ENCODE measurements at regions not wholly inside any gene's neighbourhood (a gene's known extent, or its start where the extent isn't known, plus 50 kb on each side); places are given as distances from the start of the nearest gene placed in this dataset.

DNA sequence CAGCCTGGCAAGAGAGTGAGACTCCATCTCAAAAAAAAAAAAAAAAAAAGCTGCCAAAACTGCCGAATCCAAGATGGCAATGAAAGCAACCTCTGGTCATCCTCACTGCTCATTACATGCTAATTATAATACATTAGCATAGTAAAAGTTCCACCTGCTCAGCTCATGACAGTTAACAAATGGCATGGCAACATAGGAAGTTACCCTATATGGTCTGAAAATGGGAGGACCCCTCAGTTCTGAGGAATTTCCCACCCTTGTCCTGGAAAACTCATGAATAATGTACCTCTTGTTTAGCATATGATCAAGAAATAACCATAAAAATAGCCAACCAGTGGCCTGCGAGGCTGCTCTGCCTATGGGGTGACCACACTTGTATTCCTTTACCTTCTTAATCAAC is 93.1 kb upstream of the PGBD5 start:
- Histone ChIP-seq H3K4me2 (ENCODE audit: low read length) (no peak overlapping the region), H3K4me1 (ENCODE audit: low read length) (peaks cover 17% of the 10 kb centered on the region), H3K4me3 (ENCODE audit: low read length) (no peak overlapping the region), H3K36me3 (replicated peaks; ENCODE audit: low read depth, low read length) (no peaks in the 10 kb centered on the region), H3K9me3 (ENCODE audit: insufficient read depth, low read length) (no peaks in the 10 kb centered on the region), H4K20me1 (ENCODE audit: insufficient read depth, low read length) (no peaks in the 10 kb centered on the region), H3K79me2 (ENCODE audit: low read length) (no peaks in the 10 kb centered on the region), H2AFZ (ENCODE audit: low read depth, low read length) (no peak overlapping the region), H3K27ac (ENCODE audit: low read length) (no peak overlapping the region), H3K27me3 (ENCODE audit: low read depth, low read length) (peaks cover 6% of the 10 kb centered on the region; the same call in 1 of the 2 replicates), H3K9ac (ENCODE audit: low read length) (no peak overlapping the region)
- no peak for TF ChIP-seq EZH2phosphoT487 (IDR thresholded peaks at IDR 0.05; ENCODE audit: low read depth)
- TF ChIP-seq, protein P1, sequence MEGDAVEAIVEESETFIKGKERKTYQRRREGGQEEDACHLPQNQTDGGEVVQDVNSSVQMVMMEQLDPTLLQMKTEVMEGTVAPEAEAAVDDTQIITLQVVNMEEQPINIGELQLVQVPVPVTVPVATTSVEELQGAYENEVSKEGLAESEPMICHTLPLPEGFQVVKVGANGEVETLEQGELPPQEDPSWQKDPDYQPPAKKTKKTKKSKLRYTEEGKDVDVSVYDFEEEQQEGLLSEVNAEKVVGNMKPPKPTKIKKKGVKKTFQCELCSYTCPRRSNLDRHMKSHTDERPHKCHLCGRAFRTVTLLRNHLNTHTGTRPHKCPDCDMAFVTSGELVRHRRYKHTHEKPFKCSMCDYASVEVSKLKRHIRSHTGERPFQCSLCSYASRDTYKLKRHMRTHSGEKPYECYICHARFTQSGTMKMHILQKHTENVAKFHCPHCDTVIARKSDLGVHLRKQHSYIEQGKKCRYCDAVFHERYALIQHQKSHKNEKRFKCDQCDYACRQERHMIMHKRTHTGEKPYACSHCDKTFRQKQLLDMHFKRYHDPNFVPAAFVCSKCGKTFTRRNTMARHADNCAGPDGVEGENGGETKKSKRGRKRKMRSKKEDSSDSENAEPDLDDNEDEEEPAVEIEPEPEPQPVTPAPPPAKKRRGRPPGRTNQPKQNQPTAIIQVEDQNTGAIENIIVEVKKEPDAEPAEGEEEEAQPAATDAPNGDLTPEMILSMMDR (IDR thresholded peaks at IDR 0.05; ENCODE audit: low read depth, low read length) = no peak

DNA sequence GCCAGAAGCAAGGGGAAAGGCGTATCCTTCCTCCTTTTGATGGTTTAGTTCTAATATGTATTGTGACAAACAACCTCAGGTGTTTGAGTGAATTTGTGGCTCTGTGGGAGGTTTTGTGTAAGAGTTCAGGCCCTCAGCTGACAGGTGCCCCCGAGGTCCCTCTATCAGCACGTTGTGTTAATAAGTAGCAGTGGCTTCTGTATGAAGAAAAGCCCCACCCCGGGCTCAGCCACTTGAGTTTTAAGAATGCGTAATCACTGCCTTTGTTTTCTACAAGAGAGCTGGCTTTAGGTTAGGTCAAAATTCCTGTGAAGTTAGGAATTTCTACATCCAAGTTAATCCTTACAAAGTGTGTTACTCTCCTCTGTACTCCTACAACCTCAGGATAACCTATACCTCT is 92.4 kb upstream of the PGBD5 start:
- H4K20me1 ChIP-seq (ENCODE audit: insufficient read depth, low read length) = no peaks in the 10 kb centered on the region
- H3K27ac ChIP-seq (ENCODE audit: low read length) = no peak overlapping the region
- no peak for TF ChIP-seq EZH2phosphoT487 (IDR thresholded peaks at IDR 0.05; ENCODE audit: low read depth)
- TF ChIP-seq, protein P1 (IDR thresholded peaks at IDR 0.05; ENCODE audit: low read depth, low read length) = no peak
- H2AFZ ChIP-seq (ENCODE audit: low read depth, low read length) = no peak overlapping the region
- no peaks in the 10 kb centered on the region for H3K9me3 ChIP-seq (ENCODE audit: insufficient read depth, low read length)
- peaks cover 6% of the 10 kb centered on the region; the same call in 1 of the 2 replicates for H3K27me3 ChIP-seq (ENCODE audit: low read depth, low read length)
- no peaks in the 10 kb centered on the region for H3K79me2 ChIP-seq (ENCODE audit: low read length)
- H3K36me3 ChIP-seq (replicated peaks; ENCODE audit: low read depth, low read length) = no peaks in the 10 kb centered on the region
- H3K4me3 ChIP-seq (ENCODE audit: low read length) = no peak overlapping the region
- H3K4me2 ChIP-seq (ENCODE audit: low read length) = no peak overlapping the region
- H3K4me1 ChIP-seq (ENCODE audit: low read length) = peaks cover 21% of the 10 kb centered on the region
- no peak overlapping the region for H3K9ac ChIP-seq (ENCODE audit: low read length)

DNA sequence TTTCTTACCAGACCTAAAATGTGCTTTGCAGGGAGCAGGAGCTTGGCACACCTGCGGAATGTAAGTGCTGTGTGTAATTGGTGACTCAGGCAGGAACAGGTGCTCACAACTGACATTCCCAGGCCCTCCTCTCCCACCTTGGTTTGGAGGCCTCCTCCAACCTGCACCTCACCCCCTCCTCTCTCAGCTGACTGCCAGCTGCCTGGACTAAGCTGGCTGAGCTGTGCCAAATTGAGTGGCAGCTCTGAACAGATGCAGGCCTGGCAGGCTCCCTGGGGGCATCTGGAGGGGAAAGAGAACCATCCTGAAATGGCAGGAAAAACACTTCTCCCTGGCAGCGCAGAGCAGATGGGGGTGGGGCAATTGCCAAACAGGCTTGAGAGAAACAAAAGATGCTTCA is 91.7 kb upstream of the PGBD5 start:
- no peak overlapping the region for H3K9ac ChIP-seq (ENCODE audit: low read length)

DNA sequence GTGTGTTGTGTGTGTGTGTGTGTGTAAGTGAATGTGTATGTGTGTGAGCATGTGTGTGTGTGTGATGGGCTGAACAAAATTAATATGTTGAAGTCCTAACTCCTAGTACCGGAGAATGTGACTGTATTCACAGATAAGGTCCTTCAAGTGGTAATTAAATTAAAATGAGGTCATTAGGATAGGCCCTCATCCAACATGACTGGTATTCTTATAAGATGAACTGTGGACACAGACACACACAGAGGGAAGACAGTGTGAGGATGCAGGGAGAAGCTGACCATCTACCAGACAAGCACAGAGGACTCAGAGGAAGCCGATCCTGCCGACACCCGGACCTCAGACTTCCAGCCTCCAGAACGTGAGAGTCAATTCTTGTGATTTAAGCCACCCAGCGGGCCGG is 91.2 kb upstream of the PGBD5 start:
- Histone ChIP-seq H3K4me3 (ENCODE audit: low read length) (no peak overlapping the region), H3K27me3 (ENCODE audit: low read depth, low read length) (peaks cover 6% of the 10 kb centered on the region; the same call in 1 of the 2 replicates), H4K20me1 (ENCODE audit: insufficient read depth, low read length) (no peaks in the 10 kb centered on the region), H3K36me3 (replicated peaks; ENCODE audit: low read depth, low read length) (no peaks in the 10 kb centered on the region), H3K79me2 (ENCODE audit: low read length) (no peaks in the 10 kb centered on the region), H3K4me2 (ENCODE audit: low read length) (no peak overlapping the region), H3K4me1 (ENCODE audit: low read length) (peaks cover 21% of the 10 kb centered on the region), H3K9ac (ENCODE audit: low read length) (no peak overlapping the region), H3K9me3 (ENCODE audit: insufficient read depth, low read length) (no peaks in the 10 kb centered on the region), H3K27ac (ENCODE audit: low read length) (no peak overlapping the region), H2AFZ (ENCODE audit: low read depth, low read length) (no peak overlapping the region)
- TF ChIP-seq, protein P1 (IDR thresholded peaks at IDR 0.05; ENCODE audit: low read depth, low read length) = no peak
- TF ChIP-seq EZH2phosphoT487 (IDR thresholded peaks at IDR 0.05; ENCODE audit: low read depth) = no peak

More for the DNA sequence above, 91.7 kb upstream of the PGBD5 start:
- Histone ChIP-seq H3K27me3 (ENCODE audit: low read depth, low read length) (peaks cover 6% of the 10 kb centered on the region; the same call in 1 of the 2 replicates), H3K4me2 (ENCODE audit: low read length) (no peak overlapping the region), H3K36me3 (replicated peaks; ENCODE audit: low read depth, low read length) (no peaks in the 10 kb centered on the region), H2AFZ (ENCODE audit: low read depth, low read length) (no peak overlapping the region), H3K4me3 (ENCODE audit: low read length) (no peak overlapping the region), H3K27ac (ENCODE audit: low read length) (no peak overlapping the region), H3K79me2 (ENCODE audit: low read length) (no peaks in the 10 kb centered on the region), H3K9me3 (ENCODE audit: insufficient read depth, low read length) (no peaks in the 10 kb centered on the region), H4K20me1 (ENCODE audit: insufficient read depth, low read length) (no peaks in the 10 kb centered on the region), H3K4me1 (ENCODE audit: low read length) (peaks cover 21% of the 10 kb centered on the region)
- TF ChIP-seq, protein P1 (IDR thresholded peaks at IDR 0.05; ENCODE audit: low read depth, low read length) = no peak
- TF ChIP-seq EZH2phosphoT487 (IDR thresholded peaks at IDR 0.05; ENCODE audit: low read depth) = no peak

All from OCI-LY3 (cell line).